ENCODE measurements at regions not wholly inside any gene's neighbourhood (a gene's known extent, or its start where the extent isn't known, plus 50 kb on each side); places are given as distances from the start of the nearest gene placed in this dataset.

DNA sequence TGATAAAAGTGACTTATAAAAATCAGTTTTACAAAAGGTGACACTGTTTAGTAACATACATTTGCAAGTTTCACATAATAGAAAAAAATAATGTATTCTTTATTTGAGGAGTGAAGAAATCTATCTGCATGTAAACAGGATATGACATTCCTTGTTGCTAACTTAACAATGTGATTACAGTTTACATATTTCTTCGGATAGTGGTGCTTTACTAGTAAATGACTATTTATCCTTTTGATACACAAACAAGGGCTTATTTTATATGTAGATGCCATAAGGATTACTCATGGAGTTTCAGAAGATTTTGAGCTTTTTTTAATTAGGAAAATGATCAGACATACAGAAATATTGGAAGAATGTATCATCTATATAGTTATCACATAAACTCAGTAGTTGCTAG lies 126.5 kb downstream of the SLIT2 start:
- Histone ChIP-seq H3K27ac (ENCODE audit: insufficient read depth, low read length) (no peak overlapping the region), H3K9me3 (ENCODE audit: control insufficient read depth, insufficient read depth, low read length) (no peaks in the 10 kb centered on the region), H4K5ac (ENCODE audit: low read depth, low read length) (no peak overlapping the region), H3K23ac (ENCODE audit: low read depth, low read length) (no peak overlapping the region), H3K56ac (ENCODE audit: extremely low read depth, insufficient read depth, low read length) (no peak overlapping the region), H3K4me2 (ENCODE audit: low read depth, low read length) (no peak overlapping the region), H3K4ac (ENCODE audit: low read depth, low read length) (no peak overlapping the region), H2AK5ac (ENCODE audit: low read depth, low read length) (no peak overlapping the region), H4K20me1 (ENCODE audit: insufficient read depth, low read length) (no peaks in the 10 kb centered on the region), H2BK20ac (ENCODE audit: low read depth, low read length) (no peak overlapping the region), H3K18ac (ENCODE audit: low read depth, low read length) (no peak overlapping the region), H4K91ac (ENCODE audit: insufficient read depth, low read depth, low read length) (no peak overlapping the region), H3K9ac (ENCODE audit: low read depth, low read length) (no peak overlapping the region), H3K79me1 (ENCODE audit: low read depth in 1 of 2, low read length in 2 of 2) (no peaks in the 10 kb centered on the region), H2BK120ac (ENCODE audit: low read depth, low read length) (no peak overlapping the region), H3K4me3 (ENCODE audit: insufficient read depth, low read depth, low read length) (no peak overlapping the region), H3K36me3 (ENCODE audit: control insufficient read depth, insufficient read depth, low read length) (no peaks in the 10 kb centered on the region), H2AFZ (replicated peaks; ENCODE audit: low read length, poor library complexity) (no peak overlapping the region), H3K9me1 (ENCODE audit: insufficient read depth, low read length) (no peaks in the 10 kb centered on the region), H4K8ac (ENCODE audit: low read depth in 2 of 2, low read length in 2 of 2) (no peak overlapping the region), H2BK5ac (ENCODE audit: low read depth, low read length, poor library complexity, severe bottlenecking) (no peak overlapping the region), H2BK15ac (ENCODE audit: low read depth, low read length) (no peak overlapping the region), H3K14ac (replicated peaks; ENCODE audit: low read depth, low read length) (no peak overlapping the region), H2AK9ac (replicated peaks; ENCODE audit: low read depth, low read length, poor library complexity) (no peak overlapping the region), H3K27me3 (ENCODE audit: control insufficient read depth, insufficient read depth, low read length) (no peaks in the 10 kb centered on the region), H3K4me1 (ENCODE audit: control insufficient read depth, insufficient read depth, low read length) (no peaks in the 10 kb centered on the region)
- in situ Hi-C loops (cut with MboI; ENCODE audit: low sequenced_read_pairs) = no loop called here
- TF ChIP-seq MXI1 (IDR thresholded peaks at IDR 0.05; ENCODE audit: borderline replicate concordance, low read depth, low read length) (no peak), MAFK (IDR thresholded peaks at IDR 0.05; ENCODE audit: low read depth, low read length) (no peak), RCOR1 (IDR thresholded peaks at IDR 0.05; ENCODE audit: insufficient replicate concordance, low read length) (no peak), CEBPB (IDR thresholded peaks at IDR 0.05; ENCODE audit: low read depth, low read length) (no peak), RAD21 (IDR thresholded peaks at IDR 0.05; ENCODE audit: low read length) (no peak), MAZ (IDR thresholded peaks at IDR 0.05; ENCODE audit: borderline replicate concordance, low read depth, low read length) (no peak)
- peak; percentile 33 for DNase-seq
- peak; percentile 83 for ATAC-seq (ENCODE audit: low read depth)
- intact Hi-C loops (cut with micrococcal nuclease) = no loop called here
- dilution Hi-C loops (cut with HindIII; ENCODE audit: low sequenced_read_pairs, unreplicated experiment) = no loop called here
- no CpG with 5 or more reads among the region's 1 CpG for WGBS, 2 experiments (ENCODE audit: extremely low coverage in 2 of 2, insufficient read length in 1 of 2)
- CTCF ChIA-PET = interaction anchor here (1.2 kb wide), 1 partner anchor 29 kb away, joined by 3 read pairs; no protein-coding TSS in a partner anchor
- no TSS peak for BruUV-seq (replicated peaks)
- POLR2A ChIA-PET (ENCODE audit: unreplicated experiment) = no interaction called here
